ENCODE measurements at regions not wholly inside any gene's neighbourhood (a gene's known extent, or its start where the extent isn't known, plus 50 kb on each side); places are given as distances from the start of the nearest gene placed in this dataset.

GRCh38 chr10:9331583-9332008 lies 1277.1 kb downstream of the GATA3 start:
- intact Hi-C loops (cut with micrococcal nuclease) (loop anchor here (1.0 kb wide), 2 partner anchors 1705 to 1939 kb away; no protein-coding TSS in a partner anchor), dilution Hi-C loops (cut with MboI; ENCODE audit: extremely low pct_ligation_motif_present, low sequenced_read_pairs) (no loop called here)
- Histone ChIP-seq H3K9ac (replicated peaks; ENCODE audit: extremely low read depth, insufficient read depth, low read length) (no peak overlapping the region), H3K27me3 (ENCODE audit: control insufficient read depth in 2 of 2, insufficient read depth in 2 of 2, low read length in 2 of 2) (peaks cover 0 to 2% of the 10 kb centered on the region in 2 experiments), H3K9me1 (replicated peaks; ENCODE audit: control insufficient read depth, extremely low read depth, insufficient read depth, low read length) (no peaks in the 10 kb centered on the region), H3K79me2 (ENCODE audit: control insufficient read depth, insufficient read depth, low read length) (no peaks in the 10 kb centered on the region), H2AFZ (ENCODE audit: low read depth, low read length) (no peak overlapping the region), H3K4me2 (ENCODE audit: insufficient read depth, low read length) (no peak overlapping the region), H3K36me3 (ENCODE audit: control insufficient read depth in 2 of 2, extremely low read depth in 1 of 2, insufficient read depth in 2 of 2, low read length in 2 of 2) (no peaks in the 10 kb centered on the region), H3K4me3 (replicated peaks in 1 of 3; ENCODE audit: insufficient read depth in 1 of 3, low read depth in 1 of 3, low read length in 3 of 3) (no peak overlapping the region), H4K20me1 (replicated peaks; ENCODE audit: control insufficient read depth, extremely low read depth, insufficient read depth, low read length) (no peaks in the 10 kb centered on the region), H3K27ac (ENCODE audit: insufficient read depth, low read depth, low read length) (no peak overlapping the region), H3K9me3 (replicated peaks; ENCODE audit: control insufficient read depth, insufficient read depth, low read length) (no peaks in the 10 kb centered on the region), H3K4me1 (ENCODE audit: control insufficient read depth, extremely low read depth, insufficient read depth, low read length) (no peaks in the 10 kb centered on the region)
- no peak for FAIRE-seq
- POLR2A ChIA-PET: no interaction called here
- CTCF ChIA-PET: interaction anchor here (0.9 to 1.8 kb wide), 3 partner anchors 9 to 1806 kb away, joined by 3 to 7 read pairs (median 6); no protein-coding TSS in a partner anchor
- no TSS peak for BruUV-seq (replicated peaks)
- peak; percentile 37 to 54 for TF ChIP-seq CTCF (IDR thresholded peaks at IDR 0.05; ENCODE audit: extremely low read depth in 1 of 2, insufficient read depth in 1 of 2, low read depth in 1 of 2, low read length in 2 of 2)
- TF ChIP-seq EZH2 (IDR thresholded peaks at IDR 0.05; ENCODE audit: borderline replicate concordance, low read depth, low read length, severe bottlenecking): no peak
- peak; percentile 62 for DNase-seq (ENCODE audit: low read depth, low spot score)

GRCh38 chr10:9334270-9334669 lies 1279.8 kb downstream of the GATA3 start:
- intact Hi-C loops (cut with micrococcal nuclease) (no loop called here), dilution Hi-C loops (cut with MboI; ENCODE audit: extremely low pct_ligation_motif_present, low sequenced_read_pairs) (no loop called here)
- Histone ChIP-seq H3K27me3 (ENCODE audit: control insufficient read depth in 2 of 2, insufficient read depth in 2 of 2, low read length in 2 of 2) (peaks cover 0 to 2% of the 10 kb centered on the region in 2 experiments), H2AFZ (ENCODE audit: low read depth, low read length) (no peak overlapping the region), H3K36me3 (ENCODE audit: control insufficient read depth in 2 of 2, extremely low read depth in 1 of 2, insufficient read depth in 2 of 2, low read length in 2 of 2) (no peaks in the 10 kb centered on the region), H3K4me1 (ENCODE audit: control insufficient read depth, extremely low read depth, insufficient read depth, low read length) (no peaks in the 10 kb centered on the region), H3K79me2 (ENCODE audit: control insufficient read depth, insufficient read depth, low read length) (no peaks in the 10 kb centered on the region), H3K4me2 (ENCODE audit: insufficient read depth, low read length) (no peak overlapping the region), H4K20me1 (replicated peaks; ENCODE audit: control insufficient read depth, extremely low read depth, insufficient read depth, low read length) (no peaks in the 10 kb centered on the region), H3K9me1 (replicated peaks; ENCODE audit: control insufficient read depth, extremely low read depth, insufficient read depth, low read length) (no peaks in the 10 kb centered on the region), H3K27ac (ENCODE audit: insufficient read depth, low read depth, low read length) (no peak overlapping the region), H3K9me3 (replicated peaks; ENCODE audit: control insufficient read depth, insufficient read depth, low read length) (no peaks in the 10 kb centered on the region), H3K9ac (replicated peaks; ENCODE audit: extremely low read depth, insufficient read depth, low read length) (no peak overlapping the region), H3K4me3 (replicated peaks in 1 of 3; ENCODE audit: insufficient read depth in 1 of 3, low read depth in 1 of 3, low read length in 3 of 3) (no peak overlapping the region)
- CTCF ChIA-PET: interaction anchor here (2.8 kb wide), 1 partner anchor 8 kb away, joined by 10 read pairs; no protein-coding TSS in a partner anchor
- TF ChIP-seq POLR2A (IDR thresholded peaks at IDR 0.05; ENCODE audit: low read depth, low read length): no peak
- no peak for TF ChIP-seq JUN (IDR thresholded peaks at IDR 0.05; ENCODE audit: borderline replicate concordance, insufficient read depth, insufficient read length, low read depth)
- no peak for TF ChIP-seq GATA2 (IDR thresholded peaks at IDR 0.05; ENCODE audit: insufficient read depth, insufficient read length, low read depth, low read length)
- TF ChIP-seq CTCF (IDR thresholded peaks at IDR 0.05; ENCODE audit: extremely low read depth in 1 of 2, insufficient read depth in 1 of 2, low read depth in 1 of 2, low read length in 2 of 2): no peak
- no peak for TF ChIP-seq MAX (IDR thresholded peaks at IDR 0.05; ENCODE audit: insufficient read depth, insufficient read length)
- TF ChIP-seq MYC (IDR thresholded peaks at IDR 0.05; ENCODE audit: low read depth, low read length): no peak
- DNase-seq (ENCODE audit: low read depth, low spot score) (no peak), FAIRE-seq (no peak)
- POLR2A ChIA-PET: no interaction called here
- BruUV-seq (replicated peaks): no TSS peak

All from endothelial cell of umbilical vein (primary cell).